Adipose tissue (tissue), 3 donors: ENCODE measurements at regions not wholly inside any gene's neighbourhood (a gene's known extent, or its start where the extent isn't known, plus 50 kb on each side); places are given as distances from the start of the nearest gene placed in this dataset.
"Not testable (repeated sequence)": the region's sequence is repeated elsewhere in the genome, so short reads cannot be mapped to it uniquely, and the experiment has no call there.

Experiments used
- H3K27ac ChIP-seq: one replicate; pipeline ENCODE4 v1.5.1; 2013; ENCODE audit warnings: low read depth, low read length
- WGBS, 3 donors: extraction: QIAGEN DNeasy Blood & Tissue Kit; methylation state at CpG; one replicate each; pipeline ENCODE4 v1.1.7; 2013; 5-methylcytosine and 5-hydroxymethylcytosine counted together
- donor health status: healthy with polysubstance abuse.
- donor health status: Bipolar disorder and iron deficiency.
- donor health status: healthy.

DNA sequence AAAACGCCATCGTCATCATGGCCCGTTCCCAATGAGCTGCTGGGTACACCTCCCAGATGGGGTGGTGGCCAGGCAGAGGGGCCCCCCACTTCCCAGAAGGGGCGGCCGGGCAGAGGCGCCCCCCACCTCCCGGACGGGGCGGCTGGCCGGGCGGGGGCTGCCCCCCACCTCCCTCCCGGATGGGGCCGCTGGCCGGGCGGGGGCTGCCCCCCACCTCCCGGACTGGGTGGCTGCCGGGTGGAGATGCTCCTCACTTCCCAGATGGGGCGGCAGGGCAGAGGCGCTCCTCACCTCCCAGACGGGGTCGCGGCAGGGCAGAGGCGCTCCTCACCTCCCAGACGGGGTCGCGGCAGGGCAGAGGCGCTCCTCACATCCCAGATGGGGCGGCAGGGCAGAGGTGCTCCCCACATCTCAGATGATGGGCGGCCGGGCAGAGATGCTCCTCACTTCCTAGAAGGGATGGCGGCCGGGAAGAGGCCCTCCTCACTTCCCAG lies 215.4 kb upstream of the TBL1XR1 start:
- not testable (repeated sequence) for H3K27ac ChIP-seq
- WGBS, 3 donors, result 96 to 99% (median 98%) methylated on average over 28 to 32 of the region's 32 CpGs

DNA sequence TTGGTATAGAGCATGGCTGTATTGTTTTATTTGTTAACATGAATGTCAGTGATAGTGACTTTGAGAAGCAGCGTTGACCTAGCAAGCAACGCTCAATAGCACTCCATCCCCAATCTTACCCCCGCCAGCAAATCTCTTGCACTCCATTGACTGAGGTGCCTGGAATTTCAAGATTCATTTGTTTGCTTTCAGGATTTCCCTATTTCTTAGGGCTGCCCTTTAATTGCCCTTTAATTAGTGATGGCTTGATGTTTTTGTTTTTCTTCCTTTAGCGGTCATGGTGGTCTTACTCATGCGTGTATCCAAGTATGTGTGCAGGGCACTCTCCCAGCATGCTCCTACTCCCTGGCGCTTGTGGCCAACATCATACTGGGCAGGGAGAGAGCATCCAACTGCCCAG lies 216.8 kb upstream of the TBL1XR1 start:
- H3K27ac ChIP-seq, result no peak overlapping the region
- 94 to 99% (median 98%) methylated on average over 6 of the region's 6 CpGs for WGBS, 3 donors

DNA sequence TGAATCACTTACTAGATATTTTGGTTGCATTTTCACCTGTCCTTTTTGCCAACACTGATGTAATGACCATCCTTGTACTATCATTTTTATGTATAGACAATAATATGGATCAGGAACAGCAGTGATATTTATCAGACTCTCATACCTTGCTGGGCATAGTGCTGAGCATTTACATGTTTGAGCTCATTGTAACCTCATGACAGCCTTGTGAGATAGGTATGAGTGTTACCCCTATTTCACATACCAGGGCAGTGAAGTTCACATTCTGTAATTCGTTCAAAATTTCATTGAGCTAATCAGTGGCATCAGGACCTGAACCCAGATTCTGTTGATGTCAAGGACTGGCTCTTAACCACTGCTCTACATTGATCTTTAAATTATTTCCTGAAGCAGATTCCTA lies 221.5 kb upstream of the TBL1XR1 start:
- no peak overlapping the region for H3K27ac ChIP-seq
- 63 to 72% (median 69%) methylated on average over 1 of the region's 1 CpG for WGBS, 3 donors

- 63 to 70% (median 64%) methylated on average over 7 of the region's 7 CpGs for WGBS, 3 donors
- no peak overlapping the region for H3K27ac ChIP-seq
These were observed 222.8 kb upstream of the TBL1XR1 start for GRCh38 chr3:177419904-177420601.

DNA sequence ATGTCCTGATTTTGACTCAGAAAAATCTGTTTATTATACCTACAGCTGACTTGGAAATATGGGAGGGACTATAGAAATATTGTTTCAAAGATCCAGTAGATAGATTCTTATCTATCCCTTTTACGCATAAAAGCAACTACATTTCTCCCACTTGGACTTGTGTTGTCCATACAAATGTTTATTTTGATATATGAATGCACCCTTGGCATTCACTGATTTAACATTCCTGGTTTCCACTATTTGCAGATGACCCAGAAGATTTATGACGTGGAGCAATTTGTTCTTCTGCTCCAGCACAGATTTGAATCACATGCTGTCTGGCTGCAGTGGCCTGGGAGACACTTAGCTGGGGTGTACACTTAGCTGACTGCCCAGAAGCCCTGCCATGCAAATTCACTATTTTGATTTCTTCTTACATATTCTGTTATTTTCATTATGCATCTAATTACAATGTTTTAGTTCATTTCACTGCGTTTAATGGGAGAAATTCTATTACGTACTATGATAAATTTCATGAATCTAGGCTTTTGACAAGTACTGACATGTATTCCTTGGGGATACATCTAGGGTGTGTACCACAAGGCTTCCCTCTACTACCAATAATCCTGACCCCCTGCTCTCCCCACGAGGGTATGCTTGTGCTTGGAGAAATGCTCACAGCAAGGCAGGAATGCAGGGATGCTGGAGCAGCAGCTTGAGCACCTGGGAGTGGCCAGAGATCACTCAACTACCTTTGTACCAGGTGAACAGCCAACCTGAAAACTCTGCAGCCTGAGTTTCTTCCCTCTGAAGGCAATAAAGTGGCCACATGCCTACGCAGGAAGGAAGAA lies 223.6 kb upstream of the TBL1XR1 start:
- H3K27ac ChIP-seq, result no peak overlapping the region

DNA sequence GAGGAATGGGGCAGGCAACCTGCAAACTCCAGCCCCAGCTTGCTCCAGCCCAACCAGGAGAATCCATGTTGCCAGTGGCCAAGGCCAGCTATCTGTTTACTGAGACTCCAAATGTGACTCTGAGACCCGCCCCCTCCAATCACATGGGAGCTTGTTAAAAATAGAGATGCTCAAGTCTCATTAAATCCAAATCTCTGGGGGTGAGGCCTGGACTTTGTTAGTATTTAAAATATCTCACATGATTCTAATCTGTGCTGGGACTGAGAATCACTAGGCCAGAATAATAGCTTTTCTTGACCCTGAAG lies 224.2 kb upstream of the TBL1XR1 start:
- 74 to 88% (median 80%) methylated on average over 1 of the region's 1 CpG for WGBS, 3 donors
- H3K27ac ChIP-seq, result no peak overlapping the region

More for the DNA sequence above, 223.6 kb upstream of the TBL1XR1 start:
- WGBS, 3 donors, result 63 to 79% (median 68%) methylated on average over 6 of the region's 6 CpGs

GRCh38 chr3:177424521-177424920 lies 227.2 kb upstream of the TBL1XR1 start:
- 77 to 91% (median 79%) methylated on average over 3 of the region's 3 CpGs for WGBS, 3 donors
- no peak overlapping the region for H3K27ac ChIP-seq

GRCh38 chr3:177425042-177425441 lies 227.8 kb upstream of the TBL1XR1 start:
- no peak overlapping the region for H3K27ac ChIP-seq
- WGBS, 3 donors, result 57 to 88% (median 73%) methylated on average over 3 of the region's 3 CpGs

DNA sequence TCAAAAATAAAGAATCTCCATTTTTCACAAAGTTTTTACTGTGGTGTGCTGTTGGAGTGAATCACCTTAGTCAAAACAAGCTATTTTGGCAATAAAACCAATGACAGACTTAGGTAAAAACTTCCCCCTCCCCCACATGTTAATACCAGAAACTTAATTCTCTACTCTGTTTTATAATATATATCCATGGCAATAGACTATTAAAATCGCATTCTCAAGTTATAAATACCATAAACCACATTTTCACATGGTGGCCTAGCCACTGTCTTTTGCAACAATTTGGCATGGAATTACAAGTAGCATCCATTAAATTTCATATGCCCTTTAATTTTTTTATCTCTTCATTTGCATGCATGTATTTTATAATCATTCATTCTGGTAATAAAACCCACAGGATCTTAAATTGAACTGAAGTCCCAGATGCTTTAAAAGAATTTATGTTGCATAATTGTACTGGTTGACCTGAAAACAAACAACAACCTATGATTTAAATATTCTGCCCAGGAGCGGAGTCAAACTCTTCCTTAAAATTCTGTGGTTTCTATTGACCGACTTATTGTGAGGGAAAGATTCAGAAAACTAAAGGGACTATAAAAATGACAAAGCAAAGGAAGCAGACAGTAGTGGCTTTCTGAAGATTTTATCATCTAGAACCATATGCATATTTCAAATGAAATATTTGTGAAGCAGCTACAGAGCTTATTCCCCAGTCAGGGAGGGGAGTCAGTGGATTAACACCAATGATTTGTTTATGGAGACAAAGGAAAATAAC lies 229.0 kb upstream of the TBL1XR1 start:
- WGBS, 3 donors, result 60 to 87% (median 66%) methylated on average over 3 of the region's 3 CpGs
- H3K27ac ChIP-seq, result no peak overlapping the region

GRCh38 chr3:177426878-177427495 lies 229.7 kb upstream of the TBL1XR1 start:
- H3K27ac ChIP-seq, result no peak overlapping the region
- WGBS, 3 donors, result 65 to 74% (median 68%) methylated on average over 7 of the region's 7 CpGs

GRCh38 chr3:177427540-177427939 lies 230.3 kb upstream of the TBL1XR1 start:
- WGBS, 3 donors, result 47 to 56% (median 50%) methylated on average over 1 of the region's 1 CpG
- no peak overlapping the region for H3K27ac ChIP-seq

- no peak overlapping the region for H3K27ac ChIP-seq
- WGBS, 3 donors, result 50 to 95% (median 60%) methylated on average over 1 of the region's 1 CpG
These were observed 231.8 kb upstream of the TBL1XR1 start for GRCh38 chr3:177429079-177429478.

DNA sequence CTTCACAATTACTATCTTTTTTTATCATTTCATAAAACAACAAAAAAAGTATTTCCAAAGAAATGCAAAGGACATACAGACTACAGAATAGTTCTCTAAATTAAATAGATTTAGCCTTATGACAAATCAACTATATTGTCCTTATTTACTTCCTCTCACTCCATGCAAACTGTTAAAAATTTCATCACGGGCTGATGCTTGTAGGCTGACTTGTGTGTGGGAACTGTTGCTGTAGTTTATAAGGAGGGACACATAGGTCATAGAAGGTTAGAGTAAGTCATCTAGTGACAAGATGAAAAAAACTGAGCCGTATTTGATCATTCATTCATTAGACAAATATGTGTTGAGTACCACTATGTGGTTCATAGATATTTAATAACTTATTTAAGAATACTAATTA lies 232.5 kb upstream of the TBL1XR1 start:
- H3K27ac ChIP-seq, result no peak overlapping the region
- WGBS, 3 donors, result 65 to 85% (median 69%) methylated on average over 2 of the region's 2 CpGs

DNA sequence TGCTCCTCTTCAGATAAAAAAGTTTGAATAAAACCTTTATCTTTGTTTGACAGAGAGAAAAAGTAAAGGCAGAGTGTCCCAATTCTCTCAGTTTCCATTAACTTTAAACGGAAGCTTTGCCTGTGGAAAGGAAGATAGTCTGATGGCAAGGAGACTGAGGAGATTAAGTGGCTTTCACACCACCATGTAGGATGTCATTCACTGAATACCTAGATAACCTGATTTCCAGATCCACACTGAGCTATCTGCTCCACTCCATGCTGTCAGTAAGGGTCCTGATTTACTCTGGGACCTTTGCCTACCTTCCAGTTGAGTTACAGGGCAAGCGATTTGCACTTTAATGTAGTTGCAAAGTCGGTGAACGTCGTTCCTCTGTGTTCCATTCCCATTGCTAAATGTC lies 233.4 kb upstream of the TBL1XR1 start:
- WGBS, 3 donors, result 92 to 96% (median 95%) methylated on average over 5 of the region's 5 CpGs
- H3K27ac ChIP-seq, result no peak overlapping the region

GRCh38 chr3:177431525-177432176 lies 234.4 kb upstream of the TBL1XR1 start:
- H3K27ac ChIP-seq, result no peak overlapping the region
- 28 to 74% (median 55%) methylated on average over 7 of the region's 7 CpGs for WGBS, 3 donors

DNA sequence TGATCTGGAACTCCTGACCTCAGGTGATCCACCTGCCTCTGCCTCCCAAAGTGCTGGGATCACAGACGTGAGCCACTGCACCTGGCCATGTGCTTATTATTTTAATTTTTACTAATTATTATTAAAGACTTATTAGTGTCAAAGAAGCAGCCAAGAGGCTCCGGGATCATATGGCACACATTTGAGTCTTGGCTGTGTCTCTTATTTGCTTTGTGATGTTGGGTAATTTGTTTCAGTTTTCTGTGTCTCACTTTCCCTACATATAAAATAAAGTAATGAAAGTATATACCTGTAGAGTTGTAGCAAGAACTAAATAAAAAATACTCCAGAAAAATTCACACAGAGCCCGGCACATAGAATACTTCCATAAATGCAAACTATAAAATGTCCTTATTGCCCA lies 238.0 kb upstream of the TBL1XR1 start:
- 65 to 93% (median 89%) methylated on average over 3 of the region's 3 CpGs for WGBS, 3 donors
- no peak overlapping the region for H3K27ac ChIP-seq

- 73 to 93% (median 77%) methylated on average over 5 of the region's 5 CpGs for WGBS, 3 donors
- no peak overlapping the region for H3K27ac ChIP-seq
These were observed 240.4 kb upstream of the TBL1XR1 start for GRCh38 chr3:177437513-177438337.
